HUES48 (cell line): ENCODE measurements at regions not wholly inside any gene's neighbourhood (a gene's known extent, or its start where the extent isn't known, plus 50 kb on each side); places are given as distances from the start of the nearest gene placed in this dataset.

Experiments
- H3K27ac ChIP-seq: one replicate; pipeline ENCODE4 v1.7.0; 2013; ENCODE audit warnings: low read depth, low read length, inconsistent platforms
- H3K27me3 ChIP-seq: 2 replicates; pipeline ENCODE4 v1.6.1; 2013; ENCODE audit warnings: mild to moderate bottlenecking, low read length; ENCODE audit not compliant: control insufficient read depth, insufficient read depth
- H3K36me3 ChIP-seq: 2 replicates; pipeline ENCODE4 v1.6.1; 2013; ENCODE audit warnings: low read length; ENCODE audit not compliant: control insufficient read depth, insufficient read depth
- H3K4me1 ChIP-seq: 2 replicates; pipeline ENCODE4 v1.6.1; 2013; ENCODE audit warnings: mild to moderate bottlenecking, low read length; ENCODE audit not compliant: control insufficient read depth, insufficient read depth
- H3K4me3 ChIP-seq: 2 replicates; pipeline ENCODE4 v1.5.1; 2013; ENCODE audit warnings: mild to moderate bottlenecking, low read depth, low read length
- H3K9ac ChIP-seq: 2 replicates; pipeline ENCODE4 v1.6.1; 2013; ENCODE audit warnings: mild to moderate bottlenecking, low read depth, low read length, moderate library complexity
- H3K9me3 ChIP-seq: 2 replicates; pipeline ENCODE4 v1.6.1; 2013; ENCODE audit warnings: low read length; ENCODE audit not compliant: control insufficient read depth, insufficient read depth

GRCh38 chr22:49107561-49107960 lies 720.1 kb downstream of the BRD1 start:
- Histone ChIP-seq H3K4me1 (no peaks in the 10 kb centered on the region), H3K9me3 (no peaks in the 10 kb centered on the region), H3K4me3 (no peak overlapping the region), H3K36me3 (no peaks in the 10 kb centered on the region), H3K27ac (no peak overlapping the region), H3K9ac (no peak overlapping the region), H3K27me3 (no peaks in the 10 kb centered on the region)

DNA sequence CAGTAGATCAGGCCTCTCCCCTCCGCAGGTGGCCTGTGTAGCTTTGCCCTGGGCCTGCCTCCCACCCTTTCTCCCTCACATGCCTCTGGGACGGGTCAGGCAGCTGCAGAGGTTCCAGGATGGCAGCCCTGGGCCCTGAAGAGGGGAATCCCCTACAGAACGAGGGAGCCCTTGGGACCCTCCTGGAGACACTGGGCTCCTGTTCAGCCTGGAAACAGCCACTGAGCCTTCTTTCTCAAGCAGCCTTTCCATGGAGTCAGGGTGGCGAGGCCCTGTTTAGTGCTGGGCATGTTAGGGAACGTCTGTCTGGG lies 720.9 kb downstream of the BRD1 start:
- Histone ChIP-seq H3K4me3 (no peak overlapping the region), H3K36me3 (no peaks in the 10 kb centered on the region), H3K27me3 (no peaks in the 10 kb centered on the region), H3K27ac (no peak overlapping the region), H3K4me1 (no peaks in the 10 kb centered on the region), H3K9ac (no peak overlapping the region), H3K9me3 (no peaks in the 10 kb centered on the region)

- H3K9me3 ChIP-seq = no peaks in the 10 kb centered on the region
- H3K27ac ChIP-seq = no peak overlapping the region
- H3K4me3 ChIP-seq = no peak overlapping the region
- no peaks in the 10 kb centered on the region for H3K4me1 ChIP-seq
- H3K36me3 ChIP-seq = no peaks in the 10 kb centered on the region
- no peak overlapping the region for H3K9ac ChIP-seq
- no peaks in the 10 kb centered on the region for H3K27me3 ChIP-seq
Measured at GRCh38 chr22:49106096-49106841, 721.4 kb downstream of the BRD1 start.

- H3K9ac ChIP-seq = no peak overlapping the region
Measured at GRCh38 chr22:49104434-49104833, 723.2 kb downstream of the BRD1 start.

GRCh38 chr22:49103314-49104059 lies 724.2 kb downstream of the BRD1 start:
- H3K27ac ChIP-seq = no peak overlapping the region
- no peak overlapping the region for H3K9ac ChIP-seq
- H3K4me1 ChIP-seq = no peaks in the 10 kb centered on the region
- no peaks in the 10 kb centered on the region for H3K9me3 ChIP-seq
- no peaks in the 10 kb centered on the region for H3K27me3 ChIP-seq
- H3K36me3 ChIP-seq = no peaks in the 10 kb centered on the region
- H3K4me3 ChIP-seq = no peak overlapping the region

More at GRCh38 chr22:49104434-49104833, 723.2 kb downstream of the BRD1 start:
- Histone ChIP-seq H3K9me3 (no peaks in the 10 kb centered on the region), H3K36me3 (no peaks in the 10 kb centered on the region), H3K27me3 (no peaks in the 10 kb centered on the region), H3K4me3 (no peak overlapping the region), H3K4me1 (no peaks in the 10 kb centered on the region), H3K27ac (no peak overlapping the region)

DNA sequence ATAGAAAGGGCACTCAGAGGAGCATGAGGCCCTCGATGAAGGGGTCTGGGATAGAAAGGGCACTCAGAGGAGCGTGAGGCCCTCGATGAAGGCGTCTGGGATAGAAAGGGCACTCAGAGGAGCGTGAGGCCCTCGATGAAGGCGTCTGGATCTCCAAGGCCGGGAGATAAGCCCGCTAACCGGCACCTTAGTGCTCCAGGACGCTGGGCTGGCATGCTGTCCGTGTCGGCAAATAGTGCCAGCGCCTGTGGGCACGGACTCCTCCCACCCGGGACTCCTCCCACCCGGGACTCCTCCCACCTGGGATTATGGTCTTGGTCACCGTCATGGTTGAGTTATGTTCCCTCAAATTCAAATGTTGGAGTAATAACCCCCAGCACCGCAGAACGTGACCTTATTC lies 725.3 kb downstream of the BRD1 start:
- Histone ChIP-seq H3K4me1 (no peaks in the 10 kb centered on the region), H3K9me3 (no peaks in the 10 kb centered on the region), H3K27ac (no peak overlapping the region), H3K36me3 (no peaks in the 10 kb centered on the region), H3K27me3 (no peaks in the 10 kb centered on the region), H3K4me3 (no peak overlapping the region), H3K9ac (no peak overlapping the region)

DNA sequence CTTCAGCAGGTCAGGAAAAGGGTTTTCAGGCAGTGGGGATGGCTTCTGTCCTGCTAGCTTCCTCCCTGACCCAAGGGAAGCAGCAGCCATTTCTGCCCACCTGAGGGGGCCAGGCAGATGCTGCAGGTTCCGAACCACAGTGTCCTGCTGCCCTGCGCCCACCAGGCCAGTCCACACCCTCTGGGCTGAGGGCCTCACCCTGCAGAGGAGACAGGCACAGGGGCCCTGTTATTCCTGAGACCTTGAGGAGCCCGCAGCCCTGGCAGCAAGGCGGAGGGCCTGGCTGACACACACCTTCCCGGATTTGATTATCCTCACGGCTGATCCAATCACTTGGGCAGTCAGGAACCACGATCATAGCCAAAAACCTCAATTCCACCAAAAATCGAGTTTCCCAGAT lies 725.8 kb downstream of the BRD1 start:
- no peaks in the 10 kb centered on the region for H3K9me3 ChIP-seq
- no peaks in the 10 kb centered on the region for H3K36me3 ChIP-seq
- no peaks in the 10 kb centered on the region for H3K27me3 ChIP-seq
- H3K4me3 ChIP-seq = no peak overlapping the region
- no peak overlapping the region for H3K27ac ChIP-seq
- H3K9ac ChIP-seq = no peak overlapping the region
- H3K4me1 ChIP-seq = no peaks in the 10 kb centered on the region

DNA sequence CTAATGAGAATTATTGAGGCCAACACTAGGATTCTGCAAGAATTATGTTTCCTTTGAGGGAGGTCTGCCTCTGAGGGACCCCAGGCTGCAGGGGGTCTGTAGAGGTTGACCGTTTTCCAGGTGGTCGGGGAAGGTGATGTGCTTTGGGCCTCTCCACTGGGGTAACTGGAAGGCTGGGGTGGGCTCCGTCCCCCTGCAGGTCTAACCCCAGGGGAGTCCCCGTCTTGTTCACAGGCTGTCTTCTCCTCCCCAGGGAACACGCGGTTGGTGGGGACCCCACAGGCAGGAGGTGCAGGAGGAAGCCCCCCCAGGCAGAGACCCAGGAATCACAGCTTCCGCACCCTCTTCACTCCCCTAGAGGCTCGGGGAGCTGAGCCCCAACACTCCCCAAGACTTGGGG lies 726.4 kb downstream of the BRD1 start:
- Histone ChIP-seq H3K9me3 (no peaks in the 10 kb centered on the region), H3K27ac (no peak overlapping the region), H3K9ac (no peak overlapping the region), H3K27me3 (no peaks in the 10 kb centered on the region), H3K4me3 (no peak overlapping the region), H3K36me3 (no peaks in the 10 kb centered on the region), H3K4me1 (no peaks in the 10 kb centered on the region)

GRCh38 chr22:49100773-49101172 lies 726.9 kb downstream of the BRD1 start:
- H3K27me3 ChIP-seq = no peaks in the 10 kb centered on the region
- H3K4me3 ChIP-seq = no peak overlapping the region
- H3K9me3 ChIP-seq = no peaks in the 10 kb centered on the region
- H3K9ac ChIP-seq = no peak overlapping the region
- H3K27ac ChIP-seq = no peak overlapping the region
- H3K36me3 ChIP-seq = no peaks in the 10 kb centered on the region
- H3K4me1 ChIP-seq = no peaks in the 10 kb centered on the region

DNA sequence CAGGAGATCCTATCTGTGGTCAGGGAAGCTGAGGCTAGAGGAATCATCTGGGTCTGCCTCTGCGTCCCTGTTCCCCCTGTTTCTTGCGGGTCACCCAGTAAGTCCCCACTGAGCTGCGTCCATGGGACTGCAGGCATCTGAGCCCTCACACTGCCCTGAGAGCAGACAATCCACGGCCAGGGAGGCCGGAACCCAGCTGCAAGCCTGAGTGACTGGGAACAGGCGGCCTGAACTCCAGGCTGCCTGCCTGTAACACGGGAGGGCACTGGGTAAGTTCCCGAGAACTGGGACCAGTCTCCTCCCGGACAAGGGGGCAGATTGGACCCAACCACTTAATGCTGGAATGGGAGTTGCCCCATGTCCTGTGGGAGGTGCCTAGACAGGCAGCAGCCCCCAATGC lies 727.4 kb downstream of the BRD1 start:
- no peaks in the 10 kb centered on the region for H3K9me3 ChIP-seq

GRCh38 chr22:49099496-49100124 lies 728.1 kb downstream of the BRD1 start:
- H3K36me3 ChIP-seq = no peaks in the 10 kb centered on the region
- H3K27ac ChIP-seq = no peak overlapping the region
- no peaks in the 10 kb centered on the region for H3K9me3 ChIP-seq
- no peaks in the 10 kb centered on the region for H3K4me1 ChIP-seq
- no peak overlapping the region for H3K4me3 ChIP-seq
- H3K27me3 ChIP-seq = no peaks in the 10 kb centered on the region
- no peak overlapping the region for H3K9ac ChIP-seq

More for the DNA sequence above, 727.4 kb downstream of the BRD1 start:
- no peaks in the 10 kb centered on the region for H3K27me3 ChIP-seq
- H3K9ac ChIP-seq = no peak overlapping the region
- no peaks in the 10 kb centered on the region for H3K36me3 ChIP-seq
- no peak overlapping the region for H3K27ac ChIP-seq
- no peaks in the 10 kb centered on the region for H3K4me1 ChIP-seq
- no peak overlapping the region for H3K4me3 ChIP-seq
